ENCODE measurements at regions not wholly inside any gene's neighbourhood (a gene's known extent, or its start where the extent isn't known, plus 50 kb on each side); places are given as distances from the start of the nearest gene placed in this dataset.
A peak's percentile ranks its signal among the peaks of the same experiment; 100 is the strongest.

GRCh38 chr2:234438305-234438977 is 58.4 kb downstream of the ARL4C start:
- DNase-seq (ENCODE audit: extremely low read depth in 1 of 11, low read depth in 9 of 11, low spot score in 4 of 11) = no peak

- no peak for DNase-seq (ENCODE audit: extremely low read depth in 1 of 11, low read depth in 9 of 11, low spot score in 4 of 11)
Observed at GRCh38 chr2:234437642-234438304, 59.1 kb downstream of the ARL4C start.

- no peak for DNase-seq (ENCODE audit: extremely low read depth in 1 of 11, low read depth in 9 of 11, low spot score in 4 of 11)
Observed at GRCh38 chr2:234436482-234436837, 60.4 kb downstream of the ARL4C start.

DNA sequence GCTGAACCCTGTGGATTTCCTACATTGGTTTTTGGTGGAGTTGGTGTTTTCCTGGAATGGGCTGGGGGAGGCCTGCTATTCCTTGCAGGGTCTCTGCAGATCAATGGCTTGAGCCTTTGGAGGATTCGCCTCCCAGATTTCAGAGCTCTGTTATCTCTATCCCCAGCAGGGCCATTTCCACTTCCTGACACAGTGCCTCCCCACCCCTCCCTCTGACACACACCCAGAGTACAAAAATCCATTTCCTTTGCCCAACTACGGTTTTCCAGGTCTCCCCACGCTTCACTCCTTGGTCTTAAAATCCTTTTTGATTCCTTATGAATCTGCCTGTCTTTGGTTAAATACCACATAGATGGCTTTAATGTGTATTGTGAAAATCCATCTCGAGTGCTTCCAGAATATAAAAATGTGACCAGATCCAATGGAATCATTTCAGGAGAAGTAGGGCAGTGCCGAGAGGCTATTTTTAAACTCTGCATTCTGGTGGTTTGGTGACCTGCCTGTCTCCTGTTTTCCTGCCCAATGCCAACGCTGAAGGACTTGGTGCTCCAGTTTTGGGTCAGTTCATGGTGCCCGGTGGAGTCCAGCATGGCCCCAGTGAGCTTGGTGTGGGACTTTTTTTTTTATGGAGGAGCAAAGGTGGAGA is 60.9 kb downstream of the ARL4C start:
- no peak for DNase-seq (ENCODE audit: extremely low read depth in 1 of 11, low read depth in 9 of 11, low spot score in 4 of 11)

- no peak for DNase-seq (ENCODE audit: extremely low read depth in 1 of 11, low read depth in 9 of 11, low spot score in 4 of 11)
Observed at GRCh38 chr2:234433201-234433600, 63.7 kb downstream of the ARL4C start.

- DNase-seq (ENCODE audit: extremely low read depth in 1 of 11, low read depth in 9 of 11, low spot score in 4 of 11) = no peak
Observed at GRCh38 chr2:234430871-234431270, 66.0 kb downstream of the ARL4C start.

DNA sequence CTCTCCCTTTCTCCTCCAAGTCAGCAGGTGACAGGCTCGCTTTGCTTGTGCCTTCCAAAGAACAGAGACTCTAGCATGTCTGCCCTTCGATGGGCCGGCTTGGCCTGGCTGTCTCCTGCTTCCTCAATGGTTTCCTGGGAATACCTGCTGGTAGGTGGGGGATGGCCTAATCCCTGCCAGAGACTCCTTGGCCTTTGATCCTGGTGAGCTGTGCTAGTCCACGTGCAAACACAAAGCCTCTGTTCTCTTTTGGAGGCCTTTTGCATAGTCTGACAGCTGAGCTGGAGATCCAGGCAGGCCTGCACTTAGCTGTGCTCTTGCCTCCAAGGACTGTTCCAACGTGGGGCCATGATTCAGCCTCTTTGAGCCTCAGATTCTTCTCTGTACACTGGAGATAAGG is 67.6 kb downstream of the ARL4C start:
- DNase-seq (ENCODE audit: extremely low read depth in 1 of 11, low read depth in 9 of 11, low spot score in 4 of 11) = no peak

DNA sequence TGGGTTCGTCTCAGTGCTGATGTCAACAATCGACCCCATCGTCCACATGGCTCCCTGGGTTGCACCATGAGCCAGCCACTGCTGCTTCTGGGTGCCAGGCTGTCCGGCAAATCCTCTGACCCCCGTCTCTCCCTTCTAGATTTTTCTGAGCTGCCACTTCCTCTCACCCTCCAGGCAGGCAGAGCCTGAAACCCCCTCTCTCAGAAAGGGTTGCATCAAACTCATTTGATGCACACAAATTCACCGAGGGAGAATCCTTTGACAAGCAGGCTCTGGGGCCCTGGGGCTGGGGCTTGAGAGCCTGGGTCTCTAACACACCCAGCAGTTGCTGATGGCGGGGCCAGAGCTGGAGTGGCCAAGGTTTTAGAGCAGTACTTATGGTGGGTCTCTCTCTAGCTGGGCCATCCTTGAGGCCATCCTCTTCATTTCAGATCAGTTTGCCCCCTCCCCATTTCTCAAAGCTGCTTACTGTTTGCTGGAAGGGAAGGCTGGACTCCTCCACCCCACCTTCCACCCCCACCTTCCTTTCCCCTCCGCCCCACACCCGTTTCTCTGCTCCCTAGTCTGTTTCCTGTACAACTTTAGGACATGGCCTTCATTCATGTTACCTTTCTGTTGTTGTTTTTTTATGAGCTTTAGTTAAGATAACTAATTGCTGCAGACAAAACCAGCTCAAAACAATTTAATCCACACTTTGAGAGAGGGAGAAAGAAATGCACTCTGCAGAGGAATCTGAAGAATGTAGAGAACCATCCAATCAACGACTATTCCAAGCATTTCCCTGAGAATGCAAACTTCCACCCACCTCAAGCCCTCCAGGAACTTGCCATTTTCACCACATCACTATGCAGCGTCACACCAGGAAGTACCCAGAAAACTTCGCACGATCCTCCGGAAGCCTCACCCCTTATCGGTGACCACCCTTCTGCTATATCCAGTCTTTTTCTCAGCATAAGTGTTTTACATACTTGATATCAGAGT is 69.5 kb downstream of the ARL4C start:
- DNase-seq (ENCODE audit: extremely low read depth in 1 of 11, low read depth in 9 of 11, low spot score in 4 of 11) = peak in 6 of 11 donors; percentile 31 to 69 (median 48)

- DNase-seq (ENCODE audit: extremely low read depth in 1 of 11, low read depth in 9 of 11, low spot score in 4 of 11) = no peak
Observed at GRCh38 chr2:234426616-234427015, 70.3 kb downstream of the ARL4C start.

GRCh38 chr2:234425639-234426603 is 71.0 kb downstream of the ARL4C start:
- DNase-seq (ENCODE audit: extremely low read depth in 1 of 11, low read depth in 9 of 11, low spot score in 4 of 11) = no peak

DNA sequence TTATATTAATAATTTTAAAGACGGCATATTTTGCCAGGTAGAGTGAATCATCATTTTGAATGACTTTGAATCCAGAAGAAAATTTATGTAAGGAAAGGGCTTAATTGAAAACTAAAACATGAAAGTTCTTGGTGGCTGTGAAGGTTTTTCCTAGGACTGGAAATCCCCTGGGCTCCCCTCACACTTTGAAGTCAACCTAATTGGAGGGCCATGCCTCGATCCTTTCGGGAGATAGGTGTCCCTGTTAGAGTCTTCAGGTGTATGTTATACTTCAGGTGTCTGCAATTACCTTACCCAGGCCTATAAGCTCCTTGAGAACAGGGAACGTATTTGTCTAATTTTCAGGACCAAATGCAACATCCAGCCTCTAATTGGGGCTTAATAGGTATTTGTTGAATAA is 73.0 kb downstream of the ARL4C start:
- DNase-seq (ENCODE audit: extremely low read depth in 1 of 11, low read depth in 9 of 11, low spot score in 4 of 11) = no peak

DNA sequence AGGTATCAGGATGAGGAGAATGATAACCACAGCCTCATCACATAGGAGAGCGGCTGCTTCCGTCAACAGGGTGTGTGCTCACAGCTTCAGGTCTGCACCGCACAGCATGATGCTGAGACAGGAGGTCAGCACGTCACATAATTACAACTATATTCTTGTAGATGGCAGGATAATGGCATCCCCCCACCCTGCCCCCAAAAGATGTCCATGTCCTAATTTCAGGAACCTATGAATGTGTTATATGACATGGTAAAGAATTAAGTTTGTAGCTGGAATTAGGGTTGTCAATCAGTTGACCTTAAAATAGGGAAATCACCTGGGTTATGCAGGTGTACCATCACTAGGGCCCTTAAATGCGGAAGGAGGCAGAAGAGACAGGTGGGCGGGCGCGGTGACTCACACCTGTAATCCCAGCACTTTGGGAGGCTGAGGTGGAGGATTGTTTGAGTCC is 73.9 kb downstream of the ARL4C start:
- DNase-seq (ENCODE audit: extremely low read depth in 1 of 11, low read depth in 9 of 11, low spot score in 4 of 11) = no peak

- DNase-seq (ENCODE audit: extremely low read depth in 1 of 11, low read depth in 9 of 11, low spot score in 4 of 11) = no peak
Observed at GRCh38 chr2:234422273-234422732, 74.6 kb downstream of the ARL4C start.

DNA sequence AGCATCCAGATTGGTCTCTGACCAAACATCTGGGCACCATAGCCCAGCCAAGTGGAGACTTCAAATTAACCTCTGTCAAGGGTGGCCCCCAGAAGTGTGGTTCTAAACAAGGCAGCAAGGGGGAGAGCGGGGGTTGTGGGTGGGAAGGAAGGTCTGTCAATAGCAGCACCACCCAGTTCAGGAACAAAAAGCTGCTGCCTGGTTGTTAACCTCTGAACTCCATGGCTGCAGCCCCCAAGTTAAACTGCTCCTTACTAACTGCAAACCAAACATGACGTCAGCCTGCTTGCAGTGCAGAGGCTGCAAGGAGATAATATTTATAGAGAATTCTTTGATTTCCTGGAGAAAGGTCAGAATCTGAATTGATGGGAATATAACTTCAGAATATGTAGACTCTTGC is 76.5 kb downstream of the ARL4C start:
- no peak for DNase-seq (ENCODE audit: extremely low read depth in 1 of 11, low read depth in 9 of 11, low spot score in 4 of 11)

- no peak for DNase-seq (ENCODE audit: extremely low read depth in 1 of 11, low read depth in 9 of 11, low spot score in 4 of 11)
Observed at GRCh38 chr2:234419726-234420125, 77.2 kb downstream of the ARL4C start.

DNA sequence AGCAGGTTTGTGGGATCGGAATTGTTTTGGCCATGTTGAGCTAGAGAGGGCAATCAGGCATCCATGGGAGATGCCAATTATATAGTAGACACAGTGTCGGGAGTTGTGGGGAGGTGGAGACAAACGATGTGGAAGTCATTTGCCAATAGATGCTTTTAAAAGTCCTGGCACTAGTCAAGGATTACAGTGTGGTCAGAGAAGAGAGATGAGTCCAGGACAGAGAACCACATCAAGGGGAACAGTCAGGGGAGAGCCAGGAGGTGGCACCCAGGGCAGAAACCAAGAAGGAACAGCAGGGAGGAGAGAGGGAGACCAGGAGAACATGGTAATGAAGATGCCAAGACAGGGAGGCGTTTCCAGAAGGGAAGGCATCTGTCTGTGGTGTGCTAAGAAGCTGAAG is 81.2 kb downstream of the ARL4C start:
- no peak for DNase-seq (ENCODE audit: extremely low read depth in 1 of 11, low read depth in 9 of 11, low spot score in 4 of 11)

DNA sequence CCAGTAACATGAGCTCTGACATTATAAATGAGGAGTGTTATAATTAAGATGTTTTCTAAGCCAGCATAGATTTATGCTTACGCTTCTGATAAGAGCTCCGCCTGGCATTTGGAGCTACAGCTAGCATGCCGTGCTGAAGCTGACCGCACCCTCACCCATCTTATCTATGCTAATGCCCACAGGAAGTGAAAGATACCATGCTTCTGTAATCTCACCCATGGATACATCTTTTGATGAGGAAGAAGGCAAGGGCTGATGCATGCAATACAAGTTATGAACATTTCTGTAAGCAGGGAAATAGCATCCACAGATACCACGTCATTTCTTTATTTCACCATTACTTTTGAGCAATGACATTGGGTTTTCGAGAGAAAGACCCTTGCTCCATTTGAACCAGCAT is 82.3 kb downstream of the ARL4C start:
- DNase-seq (ENCODE audit: extremely low read depth in 1 of 11, low read depth in 9 of 11, low spot score in 4 of 11) = no peak

GRCh38 chr2:234412726-234413125 is 84.2 kb downstream of the ARL4C start:
- no peak for DNase-seq (ENCODE audit: extremely low read depth in 1 of 11, low read depth in 9 of 11, low spot score in 4 of 11)
